AG09319 (cell line): ENCODE measurements at regions not wholly inside any gene's neighbourhood (a gene's known extent, or its start where the extent isn't known, plus 50 kb on each side); places are given as distances from the start of the nearest gene placed in this dataset.

Source experiments
- DNase-seq: peaks from one replicate; pipeline ENCODE4 v3.0.0-alpha.2; 2010; ENCODE audit warnings: low read depth; ENCODE audit errors: extremely low read depth
- CTCF ChIP-seq: IDR thresholded peaks from 2 replicates; pipeline ENCODE4 v1.5.1; 2011; ENCODE audit warnings: low read depth, mild to moderate bottlenecking, inconsistent platforms, low read length, moderate library complexity

- no peak for DNase-seq
- TF ChIP-seq CTCF: no peak
Measured at GRCh38 chr6:133170602-133171001, 70.6 kb upstream of the EYA4 start.

- no peak for DNase-seq
- no peak for TF ChIP-seq CTCF
Measured at GRCh38 chr6:133171989-133172604, 69.1 kb upstream of the EYA4 start.

GRCh38 chr6:133173276-133173675 is 67.9 kb upstream of the EYA4 start:
- no peak for DNase-seq
- TF ChIP-seq CTCF: no peak

GRCh38 chr6:133179481-133179880 is 61.7 kb upstream of the EYA4 start:
- DNase-seq: no peak
- no peak for TF ChIP-seq CTCF

- no peak for TF ChIP-seq CTCF
Measured at GRCh38 chr6:133183691-133184090, 57.5 kb upstream of the EYA4 start.

GRCh38 chr6:133184798-133185372 is 56.3 kb upstream of the EYA4 start:
- peak; percentile 12 for DNase-seq
- peak; percentile 59 for TF ChIP-seq CTCF

More at GRCh38 chr6:133183691-133184090, 57.5 kb upstream of the EYA4 start:
- no peak for DNase-seq

- TF ChIP-seq CTCF: no peak
- DNase-seq: no peak
Measured at GRCh38 chr6:133185731-133186130, 55.4 kb upstream of the EYA4 start.
